ENCODE measurements at regions not wholly inside any gene's neighbourhood (a gene's known extent, or its start where the extent isn't known, plus 50 kb on each side); places are given as distances from the start of the nearest gene placed in this dataset.

- no peak for DNase-seq (ENCODE audit: low read depth in 2 of 2)
Observed at GRCh38 chrX:20432746-20433387, 166.2 kb upstream of the RPS6KA3 start.

- no peak for DNase-seq (ENCODE audit: low read depth in 2 of 2)
Observed at GRCh38 chrX:20432048-20432447, 165.3 kb upstream of the RPS6KA3 start.

GRCh38 chrX:20431486-20431885 lies 164.8 kb upstream of the RPS6KA3 start:
- no peak for DNase-seq (ENCODE audit: low read depth in 2 of 2)

- DNase-seq (ENCODE audit: low read depth in 2 of 2), result no peak
Observed at GRCh38 chrX:20427173-20427770, 160.6 kb upstream of the RPS6KA3 start.

- DNase-seq (ENCODE audit: low read depth in 2 of 2), result no peak
Observed at GRCh38 chrX:20421697-20422096, 155.0 kb upstream of the RPS6KA3 start.

GRCh38 chrX:20421275-20421674 lies 154.6 kb upstream of the RPS6KA3 start:
- DNase-seq (ENCODE audit: low read depth in 2 of 2), result no peak

- no peak for DNase-seq (ENCODE audit: low read depth in 2 of 2)
Observed at GRCh38 chrX:20420058-20420457, 153.3 kb upstream of the RPS6KA3 start.

- DNase-seq (ENCODE audit: low read depth in 2 of 2), result no peak
Observed at GRCh38 chrX:20418379-20419150, 151.9 kb upstream of the RPS6KA3 start.

GRCh38 chrX:20414762-20415445 lies 148.2 kb upstream of the RPS6KA3 start:
- DNase-seq (ENCODE audit: low read depth in 2 of 2), result no peak

GRCh38 chrX:20414066-20414465 lies 147.4 kb upstream of the RPS6KA3 start:
- no peak for DNase-seq (ENCODE audit: low read depth in 2 of 2)

- DNase-seq (ENCODE audit: low read depth in 2 of 2), result no peak
Observed at GRCh38 chrX:20412871-20413486, 146.3 kb upstream of the RPS6KA3 start.

- DNase-seq (ENCODE audit: low read depth in 2 of 2), result no peak
Observed at GRCh38 chrX:20410540-20410939, 143.8 kb upstream of the RPS6KA3 start.

- DNase-seq (ENCODE audit: low read depth in 2 of 2), result no peak
Observed at GRCh38 chrX:20409991-20410390, 143.3 kb upstream of the RPS6KA3 start.

GRCh38 chrX:20402956-20403355 lies 136.2 kb upstream of the RPS6KA3 start:
- no peak for DNase-seq (ENCODE audit: low read depth in 2 of 2)

- no peak for DNase-seq (ENCODE audit: low read depth in 2 of 2)
Observed at GRCh38 chrX:20399728-20400414, 133.2 kb upstream of the RPS6KA3 start.

GRCh38 chrX:20397587-20397986 lies 130.9 kb upstream of the RPS6KA3 start:
- no peak for DNase-seq (ENCODE audit: low read depth in 2 of 2)

- DNase-seq (ENCODE audit: low read depth in 2 of 2), result no peak
Observed at GRCh38 chrX:20394451-20394850, 127.7 kb upstream of the RPS6KA3 start.

GRCh38 chrX:20393944-20394343 lies 127.2 kb upstream of the RPS6KA3 start:
- DNase-seq (ENCODE audit: low read depth in 2 of 2), result no peak

- DNase-seq (ENCODE audit: low read depth in 2 of 2), result no peak
Observed at GRCh38 chrX:20388594-20388993, 121.9 kb upstream of the RPS6KA3 start.

GRCh38 chrX:20383477-20383876 lies 116.8 kb upstream of the RPS6KA3 start:
- DNase-seq (ENCODE audit: low read depth in 2 of 2), result no peak

- DNase-seq (ENCODE audit: low read depth in 2 of 2), result no peak
Observed at GRCh38 chrX:20382518-20383297, 116.0 kb upstream of the RPS6KA3 start.

Data from stimulated activated CD8-positive, alpha-beta memory T cell treated with anti-CD3 and anti-CD28 coated beads, Interleukin-15, amount 100 ng/mL, for 4 hours (primary cell).